ENCODE measurements at regions not wholly inside any gene's neighbourhood (a gene's known extent, or its start where the extent isn't known, plus 50 kb on each side); places are given as distances from the start of the nearest gene placed in this dataset.

GRCh38 chr3:124469555-124469954 is 260.7 kb upstream of the UMPS start:
- H4K20me1 ChIP-seq (ENCODE audit: insufficient read depth, low read length), result no peaks in the 10 kb centered on the region
- no peak overlapping the region for H3K27ac Mint-ChIP-seq
- TF ChIP-seq CTCF (IDR thresholded peaks at IDR 0.05), result no peak
- H3K79me2 ChIP-seq (ENCODE audit: insufficient read depth, low read length), result no peaks in the 10 kb centered on the region
- H3K27me3 Mint-ChIP-seq (ENCODE audit: low read depth in 3 of 3), result peaks cover 7 to 16% (median 10%) of the 10 kb centered on the region in 3 donors
- H3K9me3 Mint-ChIP-seq, result no peaks in the 10 kb centered on the region
- H3K27ac ChIP-seq (ENCODE audit: low read depth in 1 of 2, low read length in 2 of 2), result no peak overlapping the region
- no peaks in the 10 kb centered on the region for H3K36me3 Mint-ChIP-seq
- no peaks in the 10 kb centered on the region for H3K4me1 ChIP-seq (ENCODE audit: control insufficient read depth in 1 of 2, insufficient read depth in 2 of 2, low read length in 2 of 2)
- intact Hi-C loops (cut with micrococcal nuclease), result no loop called here
- peaks cover 2% of the 10 kb centered on the region in 2 donors for H3K27me3 ChIP-seq (ENCODE audit: control insufficient read depth in 2 of 2, insufficient read depth in 2 of 2, low read length in 2 of 2)
- no peaks in the 10 kb centered on the region for H3K4me1 Mint-ChIP-seq
- H3K36me3 ChIP-seq (replicated peaks in 1 of 2; ENCODE audit: control insufficient read depth in 1 of 2, insufficient read depth in 2 of 2, low read length in 2 of 2), result no peaks in the 10 kb centered on the region
- no peak for DNase-seq
- no peak overlapping the region for H3K4me2 ChIP-seq (replicated peaks; ENCODE audit: extremely low read depth, low read length, poor library complexity, severe bottlenecking)
- WGBS (ENCODE audit: insufficient coverage), result 7% methylated on average over 3 of the region's 5 CpGs
- H3K9me3 ChIP-seq (replicated peaks in 1 of 2; ENCODE audit: control insufficient read depth in 1 of 2, insufficient read depth in 1 of 2, low read length in 2 of 2), result no peaks in the 10 kb centered on the region
- no peak overlapping the region for H3K4me3 Mint-ChIP-seq
- no peak overlapping the region for H2AFZ ChIP-seq (ENCODE audit: insufficient read depth, low read depth, low read length, poor library complexity, severe bottlenecking)
- no peak overlapping the region for H3K9ac ChIP-seq (ENCODE audit: insufficient read depth, low read length, poor library complexity, severe bottlenecking)
- H3K4me3 ChIP-seq (replicated peaks in 1 of 3; ENCODE audit: low read depth in 2 of 3, low read length in 3 of 3), result no peak overlapping the region

- Histone ChIP-seq H3K27me3 (ENCODE audit: control insufficient read depth in 2 of 2, insufficient read depth in 2 of 2, low read length in 2 of 2) (peaks cover 7 to 8% of the 10 kb centered on the region in 2 donors), H3K27ac (ENCODE audit: low read depth in 1 of 2, low read length in 2 of 2) (no peak overlapping the region), H3K9me3 (replicated peaks in 1 of 2; ENCODE audit: control insufficient read depth in 1 of 2, insufficient read depth in 1 of 2, low read length in 2 of 2) (no peaks in the 10 kb centered on the region), H3K9ac (ENCODE audit: insufficient read depth, low read length, poor library complexity, severe bottlenecking) (no peak overlapping the region), H2AFZ (ENCODE audit: insufficient read depth, low read depth, low read length, poor library complexity, severe bottlenecking) (no peak overlapping the region), H4K20me1 (ENCODE audit: insufficient read depth, low read length) (no peaks in the 10 kb centered on the region), H3K4me3 (replicated peaks in 1 of 3; ENCODE audit: low read depth in 2 of 3, low read length in 3 of 3) (no peak overlapping the region), H3K36me3 (replicated peaks in 1 of 2; ENCODE audit: control insufficient read depth in 1 of 2, insufficient read depth in 2 of 2, low read length in 2 of 2) (no peaks in the 10 kb centered on the region), H3K4me2 (replicated peaks; ENCODE audit: extremely low read depth, low read length, poor library complexity, severe bottlenecking) (no peak overlapping the region), H3K4me1 (ENCODE audit: control insufficient read depth in 1 of 2, insufficient read depth in 2 of 2, low read length in 2 of 2) (no peaks in the 10 kb centered on the region), H3K79me2 (ENCODE audit: insufficient read depth, low read length) (no peaks in the 10 kb centered on the region)
- Mint-ChIP-seq H3K27ac (no peak overlapping the region), H3K36me3 (no peaks in the 10 kb centered on the region), H3K4me3 (no peak overlapping the region), H3K4me1 (no peaks in the 10 kb centered on the region), H3K9me3 (no peaks in the 10 kb centered on the region), H3K27me3 (ENCODE audit: low read depth in 3 of 3) (peaks cover 6 to 15% (median 10%) of the 10 kb centered on the region in 3 donors)
- no peak for DNase-seq
- WGBS (ENCODE audit: insufficient coverage), result 67% methylated on average over 1 of the region's 2 CpGs
- intact Hi-C loops (cut with micrococcal nuclease), result no loop called here
- TF ChIP-seq CTCF (IDR thresholded peaks at IDR 0.05), result no peak
These were observed 251.4 kb upstream of the UMPS start for GRCh38 chr3:124478830-124479229.

Data from CD14-positive monocyte (primary cell).